A673 (cell line): ENCODE measurements at regions not wholly inside any gene's neighbourhood (a gene's known extent, or its start where the extent isn't known, plus 50 kb on each side); places are given as distances from the start of the nearest gene placed in this dataset.

Experiments used
- BruUV-seq: library from RNA; stranded (reverse); fragments of 400-500 nt; replicated peaks from 2 replicates; lab custom pipeline; 2021; lab: Mats Ljungman, UMichigan
- CTCF ChIA-PET: fragments of 300-600 bp; sonication (Branson Sonifier 250); formaldehyde crosslinking; loops from one replicate; lab custom pipeline; 2022; ENCODE audit warnings: antibody characterized with exemption; lab: Charles Lee
- POLR2A ChIA-PET: fragments of 300-600 bp; sonication (Branson Sonifier 250); formaldehyde crosslinking; loops from one replicate; lab custom pipeline; 2022; ENCODE audit warnings: antibody characterized with exemption; ENCODE audit not compliant: low non-redundant PET; lab: Charles Lee
- DNase-seq: peaks from one replicate; pipeline ENCODE4 v3.0.0-alpha.2; 2015; ENCODE audit warnings: low spot score
- H3K27ac ChIP-seq: fragments of 200-600 bp; sonication (generic); 2 replicates; pipeline ENCODE4 v1.5.1; 2016; ENCODE audit warnings: mixed run types, low read depth, mild to moderate bottlenecking, mixed read lengths, antibody characterized with exemption, low read length; ENCODE audit not compliant: poor library complexity, severe bottlenecking
- H3K27me3 ChIP-seq: fragments of 200-600 bp; sonication (generic); replicated peaks from 2 replicates; pipeline ENCODE4 v1.6.1; 2017; ENCODE audit warnings: mixed run types, low read depth, mild to moderate bottlenecking, mixed read lengths, antibody characterized with exemption, low read length; ENCODE audit not compliant: insufficient read depth, poor library complexity
- H3K36me3 ChIP-seq: fragments of 200-600 bp; sonication (generic); 2 replicates; pipeline ENCODE4 v1.6.1; 2016; ENCODE audit warnings: mixed run types, mild to moderate bottlenecking, mixed read lengths, antibody characterized with exemption, low read length; ENCODE audit not compliant: insufficient read depth, poor library complexity, severe bottlenecking
- H3K4me1 ChIP-seq: fragments of 200-600 bp; sonication (generic); 2 replicates; pipeline ENCODE4 v1.6.1; 2017; ENCODE audit warnings: mixed run types, mild to moderate bottlenecking, mixed read lengths, antibody characterized with exemption, low read length; ENCODE audit not compliant: insufficient read depth, poor library complexity, severe bottlenecking
- H3K4me3 ChIP-seq: fragments of 200-600 bp; sonication (generic); 2 replicates; pipeline ENCODE4 v1.5.1; 2016; ENCODE audit warnings: low read depth, mixed run types, mild to moderate bottlenecking, mixed read lengths, low read length; ENCODE audit not compliant: poor library complexity, severe bottlenecking
- H3K9me3 ChIP-seq: fragments of 200-600 bp; sonication (generic); 2 replicates; pipeline ENCODE4 v1.6.1; 2016; ENCODE audit warnings: mixed run types, low read depth, mild to moderate bottlenecking, mixed read lengths, antibody characterized with exemption, low read length; ENCODE audit not compliant: poor library complexity, severe bottlenecking
- EZH2 ChIP-seq: fragments of 200-600 bp; sonication (generic); IDR thresholded peaks from 2 replicates; pipeline ENCODE4 v1.6.1; 2017; ENCODE audit warnings: borderline replicate concordance, low read depth, mild to moderate bottlenecking, mixed read lengths, antibody characterized with exemption, low read length; ENCODE audit not compliant: poor library complexity, severe bottlenecking
- intact Hi-C: fragments of 100-400 bp; cut with micrococcal nuclease; formaldehyde crosslinking; loops from one replicate; pipeline ENCODE4 v1.10.0; 2022; ENCODE audit not compliant: unreplicated experiment
- TF ChIP-seq, protein P1 (sequence below): fragments of 300-800, 200-600 bp; sonication (generic); conservative IDR thresholded peaks from 2 replicates; pipeline ENCODE4 v1.5.1; 2017; ENCODE audit warnings: low read depth, mild to moderate bottlenecking, antibody characterized with exemption, low read length, moderate library complexity, mixed read lengths

DNA sequence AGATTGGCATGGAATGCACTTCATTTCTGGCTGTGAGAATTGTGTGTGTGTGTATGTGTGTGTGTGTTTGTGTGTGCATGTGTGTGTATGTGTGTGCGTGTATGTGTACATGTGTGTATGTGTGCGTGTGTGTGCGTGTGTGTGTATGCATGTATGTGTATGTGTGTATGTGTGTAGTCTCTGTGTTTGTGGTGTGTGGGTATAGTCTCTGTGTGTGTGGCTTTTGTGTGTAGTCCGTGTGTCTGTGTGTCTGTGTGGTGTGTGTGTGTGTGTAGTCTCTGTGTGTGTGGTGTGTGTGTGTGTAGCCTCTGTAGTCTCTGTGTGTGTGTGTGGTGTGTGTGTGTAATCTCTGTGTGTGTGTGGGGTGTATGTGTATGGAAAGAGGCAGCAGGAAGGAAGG lies 247.3 kb upstream of the SOX11 start:
- ChIA-PET POLR2A (no interaction called here), CTCF (interaction anchor here (0.7 kb wide), 1 partner anchor 26 kb away, joined by 3 read pairs; no protein-coding TSS in a partner anchor)
- Histone ChIP-seq H3K4me3 (no peak overlapping the region), H3K27me3 (no peaks in the 10 kb centered on the region), H3K36me3 (no peaks in the 10 kb centered on the region), H3K4me1 (no peaks in the 10 kb centered on the region), H3K9me3 (no peaks in the 10 kb centered on the region), H3K27ac (no peak overlapping the region)
- TF ChIP-seq, protein P1, sequence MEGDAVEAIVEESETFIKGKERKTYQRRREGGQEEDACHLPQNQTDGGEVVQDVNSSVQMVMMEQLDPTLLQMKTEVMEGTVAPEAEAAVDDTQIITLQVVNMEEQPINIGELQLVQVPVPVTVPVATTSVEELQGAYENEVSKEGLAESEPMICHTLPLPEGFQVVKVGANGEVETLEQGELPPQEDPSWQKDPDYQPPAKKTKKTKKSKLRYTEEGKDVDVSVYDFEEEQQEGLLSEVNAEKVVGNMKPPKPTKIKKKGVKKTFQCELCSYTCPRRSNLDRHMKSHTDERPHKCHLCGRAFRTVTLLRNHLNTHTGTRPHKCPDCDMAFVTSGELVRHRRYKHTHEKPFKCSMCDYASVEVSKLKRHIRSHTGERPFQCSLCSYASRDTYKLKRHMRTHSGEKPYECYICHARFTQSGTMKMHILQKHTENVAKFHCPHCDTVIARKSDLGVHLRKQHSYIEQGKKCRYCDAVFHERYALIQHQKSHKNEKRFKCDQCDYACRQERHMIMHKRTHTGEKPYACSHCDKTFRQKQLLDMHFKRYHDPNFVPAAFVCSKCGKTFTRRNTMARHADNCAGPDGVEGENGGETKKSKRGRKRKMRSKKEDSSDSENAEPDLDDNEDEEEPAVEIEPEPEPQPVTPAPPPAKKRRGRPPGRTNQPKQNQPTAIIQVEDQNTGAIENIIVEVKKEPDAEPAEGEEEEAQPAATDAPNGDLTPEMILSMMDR = no peak
- no peak for TF ChIP-seq EZH2
- no TSS peak for BruUV-seq
- intact Hi-C loops = no loop called here
- DNase-seq = no peak

DNA sequence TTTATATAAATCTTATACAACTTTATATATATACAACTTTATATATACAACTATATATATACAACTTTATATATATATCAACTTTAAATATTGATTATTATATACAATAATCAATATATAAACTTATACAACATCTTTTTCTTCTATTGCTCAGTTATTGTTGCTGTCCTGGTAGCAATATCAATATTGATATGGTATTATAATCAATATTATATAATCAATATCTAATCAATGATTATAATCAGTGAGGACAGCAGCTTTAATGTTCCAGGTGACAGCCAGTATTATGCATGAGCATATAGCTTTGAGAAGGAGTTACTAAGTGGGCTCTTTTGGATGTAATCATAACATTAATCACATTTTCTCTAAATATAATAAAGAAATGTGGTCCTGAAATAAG lies 242.3 kb upstream of the SOX11 start:
- Histone ChIP-seq H3K9me3 (no peaks in the 10 kb centered on the region), H3K36me3 (no peaks in the 10 kb centered on the region), H3K27ac (no peak overlapping the region), H3K27me3 (no peaks in the 10 kb centered on the region), H3K4me1 (no peaks in the 10 kb centered on the region), H3K4me3 (no peak overlapping the region)
- no peak for DNase-seq
- intact Hi-C loops = no loop called here
- no TSS peak for BruUV-seq
- TF ChIP-seq EZH2 = no peak
- TF ChIP-seq, protein P1 = no peak
- POLR2A ChIA-PET = no interaction called here
- CTCF ChIA-PET = no interaction called here

DNA sequence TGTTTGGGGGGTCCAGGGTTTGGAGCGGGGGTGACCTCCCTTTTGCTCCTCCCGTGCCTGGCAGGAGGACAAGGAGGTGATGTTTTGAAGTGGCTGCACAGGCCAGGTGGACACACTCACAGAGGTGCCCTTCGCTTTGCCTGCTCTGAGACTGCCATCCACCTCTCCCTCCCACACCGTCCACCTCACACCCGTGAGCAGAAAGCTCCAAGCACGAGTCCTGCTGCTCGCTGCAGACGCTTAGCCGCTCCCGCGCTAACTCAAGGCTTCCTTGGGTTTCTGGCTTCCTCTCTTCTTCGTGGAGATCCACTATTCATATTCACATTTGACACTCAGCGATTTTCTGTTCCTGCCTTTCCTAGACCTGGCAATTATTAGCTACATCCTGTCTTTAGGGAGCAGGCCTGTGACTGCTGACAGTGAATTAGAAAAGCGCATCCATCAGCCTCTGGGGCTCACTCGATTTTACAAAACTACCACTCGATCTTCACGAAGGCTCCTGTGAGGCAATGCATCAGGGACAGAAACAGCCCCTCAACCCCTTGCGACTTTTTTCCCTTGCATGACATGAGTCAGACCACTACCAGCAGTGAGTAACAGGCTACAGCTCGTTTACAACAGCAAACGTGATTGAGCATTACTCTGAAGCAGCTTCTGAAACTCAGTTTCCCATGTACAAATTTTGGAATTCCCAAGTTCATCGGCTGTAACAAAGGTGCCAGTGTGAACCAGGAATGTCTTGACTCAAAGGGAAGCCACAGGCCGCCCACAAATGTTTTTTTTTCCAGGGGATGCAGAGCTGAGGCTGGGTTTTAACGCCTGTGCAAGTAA lies 238.7 kb upstream of the SOX11 start:
- DNase-seq = no peak
- Histone ChIP-seq H3K36me3 (no peaks in the 10 kb centered on the region), H3K4me3 (no peak overlapping the region), H3K27ac (no peak overlapping the region), H3K4me1 (no peaks in the 10 kb centered on the region), H3K9me3 (no peaks in the 10 kb centered on the region), H3K27me3 (no peaks in the 10 kb centered on the region)
- no TSS peak for BruUV-seq
- POLR2A ChIA-PET = interaction anchor here (0.5 kb wide), 1 partner anchor 145 kb away, joined by 4 read pairs; no protein-coding TSS in a partner anchor
- CTCF ChIA-PET = no interaction called here
- intact Hi-C loops = no loop called here
- TF ChIP-seq, protein P1 = no peak
